ENCODE measurements at regions not wholly inside any gene's neighbourhood (a gene's known extent, or its start where the extent isn't known, plus 50 kb on each side); places are given as distances from the start of the nearest gene placed in this dataset.

- no peak for TF ChIP-seq SP1 (IDR thresholded peaks at IDR 0.05)
- TF ChIP-seq FOXM1 (IDR thresholded peaks at IDR 0.05; ENCODE audit: borderline replicate concordance): no peak
- TF ChIP-seq HDGF (IDR thresholded peaks at IDR 0.05; ENCODE audit: borderline replicate concordance): no peak
- no peak for TF ChIP-seq NFRKB (IDR thresholded peaks at IDR 0.05)
- no peak for TF ChIP-seq TARDBP (IDR thresholded peaks at IDR 0.05)
- no peak for TF ChIP-seq FOXA1 (IDR thresholded peaks at IDR 0.05)
- no peak for TF ChIP-seq SUZ12 (IDR thresholded peaks at IDR 0.05)
- no peak for TF ChIP-seq BHLHE40 (IDR thresholded peaks at IDR 0.05; ENCODE audit: borderline replicate concordance)
- no peak for TF ChIP-seq FOXK2 (IDR thresholded peaks at IDR 0.05)
Measured at GRCh38 chrX:33784548-33784947, 347.6 kb downstream of the FAM47A start.
